ENCODE measurements at regions not wholly inside any gene's neighbourhood (a gene's known extent, or its start where the extent isn't known, plus 50 kb on each side); places are given as distances from the start of the nearest gene placed in this dataset.

DNA sequence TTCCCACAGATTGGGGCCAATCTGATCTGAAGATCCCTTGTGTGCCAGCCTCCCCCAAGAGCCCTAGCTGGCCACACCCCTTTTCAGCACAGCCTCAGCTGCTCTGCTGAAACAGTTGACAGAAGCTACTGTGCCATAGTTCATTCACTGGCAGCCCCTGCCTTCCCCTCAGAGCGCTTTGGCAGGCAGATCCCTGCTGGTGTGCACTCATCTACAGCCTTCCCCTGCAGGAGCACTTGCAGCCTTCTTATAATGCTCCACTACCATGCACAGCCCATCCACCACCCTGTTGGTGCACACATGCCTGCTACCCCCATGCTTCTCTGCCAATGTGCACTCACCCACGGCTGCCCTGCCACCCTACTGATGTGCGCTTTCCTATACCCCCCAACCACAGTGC, 471.3 kb downstream of the MTRR start:
- TF ChIP-seq EP300 (IDR thresholded peaks at IDR 0.05) (no peak), NFE2L2 (conservative IDR thresholded peaks at IDR 0.05; ENCODE audit: low read length) (no peak), RAD21 (conservative IDR thresholded peaks at IDR 0.05 in 1 of 2, IDR thresholded peaks at IDR 0.05 in 1 of 2) (no peak), RARB (CRISPR knock-in tag; IDR thresholded peaks at IDR 0.05) (no peak), HMGXB4 (CRISPR knock-in tag; IDR thresholded peaks at IDR 0.05; ENCODE audit: borderline replicate concordance) (no peak), ESRRA (IDR thresholded peaks at IDR 0.05; ENCODE audit: borderline replicate concordance, low read length) (no peak), POLR2A (IDR thresholded peaks at IDR 0.05; ENCODE audit: low read length) (no peak), JUN (IDR thresholded peaks at IDR 0.05) (no peak), RFX5 (IDR thresholded peaks at IDR 0.05) (no peak), NR3C1 (IDR thresholded peaks at IDR 0.05) (no peak), HDAC2 (IDR thresholded peaks at IDR 0.05) (no peak)
- TF ChIP-seq, protein P1, sequence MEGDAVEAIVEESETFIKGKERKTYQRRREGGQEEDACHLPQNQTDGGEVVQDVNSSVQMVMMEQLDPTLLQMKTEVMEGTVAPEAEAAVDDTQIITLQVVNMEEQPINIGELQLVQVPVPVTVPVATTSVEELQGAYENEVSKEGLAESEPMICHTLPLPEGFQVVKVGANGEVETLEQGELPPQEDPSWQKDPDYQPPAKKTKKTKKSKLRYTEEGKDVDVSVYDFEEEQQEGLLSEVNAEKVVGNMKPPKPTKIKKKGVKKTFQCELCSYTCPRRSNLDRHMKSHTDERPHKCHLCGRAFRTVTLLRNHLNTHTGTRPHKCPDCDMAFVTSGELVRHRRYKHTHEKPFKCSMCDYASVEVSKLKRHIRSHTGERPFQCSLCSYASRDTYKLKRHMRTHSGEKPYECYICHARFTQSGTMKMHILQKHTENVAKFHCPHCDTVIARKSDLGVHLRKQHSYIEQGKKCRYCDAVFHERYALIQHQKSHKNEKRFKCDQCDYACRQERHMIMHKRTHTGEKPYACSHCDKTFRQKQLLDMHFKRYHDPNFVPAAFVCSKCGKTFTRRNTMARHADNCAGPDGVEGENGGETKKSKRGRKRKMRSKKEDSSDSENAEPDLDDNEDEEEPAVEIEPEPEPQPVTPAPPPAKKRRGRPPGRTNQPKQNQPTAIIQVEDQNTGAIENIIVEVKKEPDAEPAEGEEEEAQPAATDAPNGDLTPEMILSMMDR (IDR thresholded peaks at IDR 0.05): no peak
- TF ChIP-seq, protein P2, sequence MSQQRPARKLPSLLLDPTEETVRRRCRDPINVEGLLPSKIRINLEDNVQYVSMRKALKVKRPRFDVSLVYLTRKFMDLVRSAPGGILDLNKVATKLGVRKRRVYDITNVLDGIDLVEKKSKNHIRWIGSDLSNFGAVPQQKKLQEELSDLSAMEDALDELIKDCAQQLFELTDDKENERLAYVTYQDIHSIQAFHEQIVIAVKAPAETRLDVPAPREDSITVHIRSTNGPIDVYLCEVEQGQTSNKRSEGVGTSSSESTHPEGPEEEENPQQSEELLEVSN (IDR thresholded peaks at IDR 0.05; ENCODE audit: borderline replicate concordance, low read depth): no peak
- TF ChIP-seq, protein P3, sequence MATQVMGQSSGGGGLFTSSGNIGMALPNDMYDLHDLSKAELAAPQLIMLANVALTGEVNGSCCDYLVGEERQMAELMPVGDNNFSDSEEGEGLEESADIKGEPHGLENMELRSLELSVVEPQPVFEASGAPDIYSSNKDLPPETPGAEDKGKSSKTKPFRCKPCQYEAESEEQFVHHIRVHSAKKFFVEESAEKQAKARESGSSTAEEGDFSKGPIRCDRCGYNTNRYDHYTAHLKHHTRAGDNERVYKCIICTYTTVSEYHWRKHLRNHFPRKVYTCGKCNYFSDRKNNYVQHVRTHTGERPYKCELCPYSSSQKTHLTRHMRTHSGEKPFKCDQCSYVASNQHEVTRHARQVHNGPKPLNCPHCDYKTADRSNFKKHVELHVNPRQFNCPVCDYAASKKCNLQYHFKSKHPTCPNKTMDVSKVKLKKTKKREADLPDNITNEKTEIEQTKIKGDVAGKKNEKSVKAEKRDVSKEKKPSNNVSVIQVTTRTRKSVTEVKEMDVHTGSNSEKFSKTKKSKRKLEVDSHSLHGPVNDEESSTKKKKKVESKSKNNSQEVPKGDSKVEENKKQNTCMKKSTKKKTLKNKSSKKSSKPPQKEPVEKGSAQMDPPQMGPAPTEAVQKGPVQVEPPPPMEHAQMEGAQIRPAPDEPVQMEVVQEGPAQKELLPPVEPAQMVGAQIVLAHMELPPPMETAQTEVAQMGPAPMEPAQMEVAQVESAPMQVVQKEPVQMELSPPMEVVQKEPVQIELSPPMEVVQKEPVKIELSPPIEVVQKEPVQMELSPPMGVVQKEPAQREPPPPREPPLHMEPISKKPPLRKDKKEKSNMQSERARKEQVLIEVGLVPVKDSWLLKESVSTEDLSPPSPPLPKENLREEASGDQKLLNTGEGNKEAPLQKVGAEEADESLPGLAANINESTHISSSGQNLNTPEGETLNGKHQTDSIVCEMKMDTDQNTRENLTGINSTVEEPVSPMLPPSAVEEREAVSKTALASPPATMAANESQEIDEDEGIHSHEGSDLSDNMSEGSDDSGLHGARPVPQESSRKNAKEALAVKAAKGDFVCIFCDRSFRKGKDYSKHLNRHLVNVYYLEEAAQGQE (IDR thresholded peaks at IDR 0.05): no peak
